Stimulated activated CD4-positive, alpha-beta T cell treated with anti-CD3 and anti-CD28 coated beads, TNF-alpha, amount 100 ng/mL, for 4 hours (primary cell): ENCODE measurements at regions not wholly inside any gene's neighbourhood (a gene's known extent, or its start where the extent isn't known, plus 50 kb on each side); places are given as distances from the start of the nearest gene placed in this dataset.
"Not testable (repeated sequence)": the region's sequence is repeated elsewhere in the genome, so short reads cannot be mapped to it uniquely, and the experiment has no call there.

Experiments used
- DNase-seq, 3 experiments: peaks; one replicate each; pipeline ENCODE4 v3.0.0-alpha.2; 2020; ENCODE audit warnings: low read depth in 3 of 3

- DNase-seq = no peak
Observed at GRCh38 chr9:1554081-1555035, 460.8 kb upstream of the SMARCA2 start.

- not testable (repeated sequence) for DNase-seq
Observed at GRCh38 chr9:1558666-1559065, 456.5 kb upstream of the SMARCA2 start.

- no peak for DNase-seq
Observed at GRCh38 chr9:1575939-1576338, 439.2 kb upstream of the SMARCA2 start.

- no peak for DNase-seq
Observed at GRCh38 chr9:1580215-1580614, 434.9 kb upstream of the SMARCA2 start.

GRCh38 chr9:1581926-1582325 lies 433.2 kb upstream of the SMARCA2 start:
- no peak for DNase-seq

- no peak for DNase-seq
Observed at GRCh38 chr9:1591310-1591709, 423.8 kb upstream of the SMARCA2 start.

- DNase-seq = no peak
Observed at GRCh38 chr9:1598270-1598669, 416.9 kb upstream of the SMARCA2 start.

GRCh38 chr9:1599961-1600360 lies 415.2 kb upstream of the SMARCA2 start:
- DNase-seq = no peak

- no peak for DNase-seq
Observed at GRCh38 chr9:1604942-1605560, 410.1 kb upstream of the SMARCA2 start.

- no peak for DNase-seq
Observed at GRCh38 chr9:1606253-1606652, 408.9 kb upstream of the SMARCA2 start.

- DNase-seq = no peak
Observed at GRCh38 chr9:1612886-1613285, 402.3 kb upstream of the SMARCA2 start.

GRCh38 chr9:1617419-1617818 lies 397.7 kb upstream of the SMARCA2 start:
- DNase-seq = no peak

GRCh38 chr9:1619915-1620710 lies 395.0 kb upstream of the SMARCA2 start:
- no peak for DNase-seq

- DNase-seq = no peak
Observed at GRCh38 chr9:1637401-1637800, 377.7 kb upstream of the SMARCA2 start.

GRCh38 chr9:1639166-1639565 lies 376.0 kb upstream of the SMARCA2 start:
- no peak for DNase-seq

GRCh38 chr9:1647776-1648175 lies 367.4 kb upstream of the SMARCA2 start:
- DNase-seq = no peak

GRCh38 chr9:1653282-1653681 lies 361.9 kb upstream of the SMARCA2 start:
- DNase-seq = no peak

- DNase-seq = no peak
Observed at GRCh38 chr9:1658661-1659362, 356.3 kb upstream of the SMARCA2 start.

GRCh38 chr9:1659363-1659690 lies 355.8 kb upstream of the SMARCA2 start:
- no peak for DNase-seq

GRCh38 chr9:1668441-1668840 lies 346.7 kb upstream of the SMARCA2 start:
- DNase-seq = no peak

GRCh38 chr9:1673300-1673699 lies 341.8 kb upstream of the SMARCA2 start:
- no peak for DNase-seq

GRCh38 chr9:1676771-1677170 lies 338.4 kb upstream of the SMARCA2 start:
- no peak for DNase-seq
